ENCODE measurements at regions not wholly inside any gene's neighbourhood (a gene's known extent, or its start where the extent isn't known, plus 50 kb on each side); places are given as distances from the start of the nearest gene placed in this dataset.
A peak's percentile ranks its signal among the peaks of the same experiment; 100 is the strongest.
"Not testable (repeated sequence)": the region's sequence is repeated elsewhere in the genome, so short reads cannot be mapped to it uniquely, and the experiment has no call there.

DNA sequence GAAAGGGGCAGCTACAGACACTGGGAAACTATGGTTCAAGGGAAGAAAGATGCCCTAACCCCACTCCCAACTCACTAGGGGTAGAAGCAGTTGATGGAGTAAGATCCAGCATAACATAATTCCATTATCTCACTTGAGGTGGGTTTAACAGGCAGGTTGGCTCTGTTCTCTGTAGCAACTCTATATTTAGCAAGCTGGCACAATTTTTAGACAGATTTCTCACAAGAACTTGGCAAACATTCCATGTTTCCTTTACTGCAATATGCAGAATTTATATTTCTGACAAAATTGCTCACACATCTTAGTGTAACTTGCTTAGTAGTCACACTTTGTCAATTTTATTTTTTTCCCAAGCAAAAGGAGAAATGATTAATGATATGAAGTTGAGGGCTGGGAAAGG, 475.4 kb downstream of the RMST start:
- DNase-seq, result no peak

GRCh38 chr12:97939156-97939555, 476.6 kb downstream of the RMST start:
- no peak for DNase-seq

DNA sequence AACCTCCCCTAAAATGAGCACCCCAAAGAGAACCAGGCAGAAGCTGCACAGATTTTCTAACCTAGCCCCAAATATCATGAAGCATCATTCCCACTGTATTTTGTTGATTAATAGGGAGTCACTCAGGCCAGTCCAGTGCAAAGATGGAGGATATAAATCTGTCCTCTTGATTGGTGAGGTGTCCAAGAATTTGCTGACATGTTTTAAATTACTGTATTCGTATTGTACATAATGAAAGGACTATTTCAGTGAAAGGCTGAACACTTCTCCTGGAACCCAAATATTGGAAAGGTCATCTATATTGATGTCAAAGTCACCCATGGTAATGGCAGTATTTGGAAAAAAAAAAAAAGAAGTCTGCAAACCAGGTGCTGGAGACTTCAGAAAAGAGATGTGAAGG, 477.5 kb downstream of the RMST start:
- no peak for DNase-seq

DNA sequence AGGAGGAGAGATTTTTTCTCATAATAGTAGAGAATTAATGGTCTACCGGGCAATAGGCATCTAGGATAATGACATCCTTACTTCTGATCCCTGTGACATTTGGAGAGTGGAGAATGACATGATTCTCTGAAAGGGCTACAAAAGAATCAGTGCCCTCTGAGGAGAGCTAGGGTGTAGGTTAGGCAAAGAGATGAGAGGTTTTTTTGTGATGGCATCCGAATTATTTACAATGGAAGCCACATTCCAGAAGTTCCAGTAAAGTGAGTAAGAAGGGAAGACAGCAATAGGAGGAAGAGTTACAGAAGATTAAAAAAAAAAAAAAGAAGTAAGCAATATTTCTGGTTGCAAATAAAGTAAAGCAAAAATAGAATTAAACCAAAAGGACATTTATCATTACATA, 478.0 kb downstream of the RMST start:
- no peak for DNase-seq

- no peak for DNase-seq
Measured at GRCh38 chr12:97941686-97942354, 479.2 kb downstream of the RMST start.

GRCh38 chr12:97943359-97943758, 480.8 kb downstream of the RMST start:
- no peak for DNase-seq

- DNase-seq, result no peak
Measured at GRCh38 chr12:97944576-97944975, 482.0 kb downstream of the RMST start.

DNA sequence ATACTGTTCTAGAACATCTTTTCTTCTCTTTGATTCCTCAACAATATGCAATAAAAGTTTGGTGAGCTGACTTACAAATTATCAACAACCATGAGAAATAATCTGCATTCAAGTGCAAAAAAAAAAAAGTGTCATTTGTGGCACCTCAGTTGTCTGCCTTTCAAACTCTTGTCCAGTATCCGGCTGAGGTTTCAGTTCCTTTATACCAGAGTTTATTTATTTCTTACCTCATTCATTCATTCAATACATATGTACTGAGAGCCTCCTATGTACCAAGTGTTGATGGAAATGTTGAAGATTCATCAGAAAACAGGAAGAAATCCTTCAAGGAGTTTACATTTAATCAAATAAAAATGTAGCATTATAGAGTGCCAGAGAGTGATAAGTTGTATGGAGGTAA, 484.1 kb downstream of the RMST start:
- no peak for DNase-seq

DNA sequence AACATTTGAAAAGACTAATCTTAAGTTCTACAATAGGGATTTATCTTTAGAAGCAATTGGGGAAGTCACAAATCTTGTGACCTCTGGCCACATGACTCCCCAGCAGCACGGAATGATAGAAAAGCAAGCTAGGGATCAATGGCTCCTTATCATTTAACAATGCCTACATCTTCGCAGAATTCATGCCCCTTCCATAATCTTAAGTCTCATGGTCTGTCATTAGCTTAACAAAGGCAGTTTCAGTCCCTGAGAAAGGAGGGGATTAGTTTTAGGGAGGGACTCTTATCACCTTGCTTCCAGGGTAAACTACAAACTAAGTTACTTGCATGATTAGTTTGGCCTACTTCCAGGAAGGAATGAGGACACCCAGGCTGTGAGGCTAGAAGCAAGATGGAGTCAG, 486.0 kb downstream of the RMST start:
- no peak for DNase-seq

DNA sequence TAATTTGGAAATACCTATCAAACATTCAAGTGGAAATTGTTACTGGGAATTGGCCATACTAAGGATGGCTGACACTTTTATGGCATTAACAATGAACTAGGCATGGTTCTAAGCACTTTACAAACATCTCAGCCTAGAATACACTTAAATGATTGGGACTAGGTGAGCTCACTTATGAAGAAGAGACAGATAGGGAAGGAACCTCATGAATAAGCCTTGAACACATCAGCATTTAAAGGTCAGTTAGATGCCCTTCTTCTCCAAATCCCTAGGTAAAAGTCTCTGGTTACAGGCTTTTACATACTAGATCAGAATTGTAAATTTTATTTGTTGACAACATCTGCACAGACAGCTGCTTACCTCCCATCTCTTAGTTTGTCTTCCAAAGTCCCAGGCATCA, 488.6 kb downstream of the RMST start:
- no peak for DNase-seq

DNA sequence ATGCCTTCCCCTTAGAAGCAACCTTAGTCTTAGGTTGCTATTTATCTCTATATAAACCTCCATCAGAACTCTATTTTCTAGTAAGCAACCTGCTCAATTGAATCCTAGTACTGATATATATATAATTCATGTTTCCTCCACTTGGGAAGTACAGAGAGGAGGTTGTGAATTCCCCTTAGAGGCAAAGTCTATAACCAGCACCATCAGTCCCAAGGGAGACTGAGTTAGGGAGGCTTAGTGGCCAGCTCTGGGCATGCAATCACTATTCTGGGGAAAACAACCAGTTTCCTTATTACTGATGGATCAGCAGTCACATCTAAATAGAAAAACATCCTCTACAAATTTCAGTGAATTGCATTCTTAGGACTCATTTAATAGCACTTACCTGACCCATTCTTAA, 489.1 kb downstream of the RMST start:
- no peak for DNase-seq

- DNase-seq, result no peak
Measured at GRCh38 chr12:97957109-97957508, 494.5 kb downstream of the RMST start.

DNA sequence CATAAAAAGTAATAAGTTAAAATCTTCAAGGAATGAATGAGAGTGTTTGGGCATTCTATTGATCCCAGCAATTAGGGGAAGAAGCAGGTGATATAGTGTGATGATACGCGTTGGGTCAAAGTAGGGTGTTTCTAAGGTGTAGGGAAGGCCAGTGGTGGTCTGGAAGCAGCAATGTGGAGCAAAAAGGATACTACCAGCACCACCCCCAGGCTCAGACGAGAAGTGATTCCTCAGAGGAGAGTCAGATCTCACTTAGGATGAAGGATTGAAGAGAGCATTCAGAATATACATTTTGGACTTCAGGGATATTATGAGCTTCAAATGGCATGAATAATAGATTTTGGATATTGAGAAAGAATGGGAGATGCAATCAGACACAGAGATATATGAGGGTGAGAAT, 497.6 kb downstream of the RMST start:
- no peak for DNase-seq

GRCh38 chr12:97960741-97961608, 498.4 kb downstream of the RMST start:
- DNase-seq, result peak; percentile 50

- no peak for DNase-seq
Measured at GRCh38 chr12:97967831-97968230, 505.2 kb downstream of the RMST start.

DNA sequence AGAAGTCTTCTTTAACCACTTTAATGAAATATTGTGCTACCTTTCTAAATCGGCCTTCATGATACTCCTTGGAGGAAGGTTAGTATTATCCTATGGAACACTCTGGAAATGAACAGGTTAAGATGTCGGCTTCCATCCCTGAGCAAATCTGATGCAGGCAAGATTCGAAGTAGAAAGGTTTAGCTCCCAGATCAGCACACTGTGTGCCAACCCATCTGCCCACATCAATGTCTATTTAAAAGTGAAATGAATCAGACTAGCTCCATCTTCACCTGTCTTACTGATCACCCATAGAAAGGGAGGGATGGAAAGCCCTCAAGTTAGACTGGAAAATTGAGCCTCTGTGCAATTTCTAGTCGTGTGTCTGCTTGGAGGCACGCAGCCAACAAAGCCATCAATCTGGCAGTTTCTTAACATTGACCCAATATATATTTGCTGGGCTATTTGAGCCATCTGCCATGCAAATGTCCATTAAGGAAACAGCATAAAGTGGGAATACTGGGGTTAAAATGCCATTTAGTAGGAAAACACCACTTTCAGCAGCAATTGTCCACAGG, 506.1 kb downstream of the RMST start:
- no peak for DNase-seq

DNA sequence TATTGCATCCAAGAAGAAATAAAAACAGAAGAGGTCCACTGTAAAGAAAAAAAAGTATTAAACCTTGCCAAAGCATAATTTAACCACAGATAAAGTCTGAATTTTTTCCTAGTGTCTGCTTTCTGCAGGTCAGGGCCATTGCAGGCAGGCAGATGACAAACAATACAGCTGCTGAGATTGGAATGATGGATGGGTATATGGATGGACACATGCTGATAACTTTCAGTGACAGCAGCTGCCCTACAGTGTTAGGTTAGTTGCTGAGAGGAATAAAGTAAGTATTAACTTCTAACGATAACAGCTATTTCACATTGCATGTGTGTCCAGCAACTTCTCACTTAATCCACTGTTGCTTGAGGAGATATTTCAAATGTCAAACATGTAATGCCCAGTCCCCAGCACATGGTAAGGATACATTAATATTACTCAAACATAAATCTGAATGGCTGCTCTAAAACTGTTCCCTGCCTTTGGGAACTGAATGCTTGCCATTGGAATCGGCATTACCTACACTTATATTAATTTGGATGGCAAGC, 515.3 kb downstream of the RMST start:
- no peak for DNase-seq

DNA sequence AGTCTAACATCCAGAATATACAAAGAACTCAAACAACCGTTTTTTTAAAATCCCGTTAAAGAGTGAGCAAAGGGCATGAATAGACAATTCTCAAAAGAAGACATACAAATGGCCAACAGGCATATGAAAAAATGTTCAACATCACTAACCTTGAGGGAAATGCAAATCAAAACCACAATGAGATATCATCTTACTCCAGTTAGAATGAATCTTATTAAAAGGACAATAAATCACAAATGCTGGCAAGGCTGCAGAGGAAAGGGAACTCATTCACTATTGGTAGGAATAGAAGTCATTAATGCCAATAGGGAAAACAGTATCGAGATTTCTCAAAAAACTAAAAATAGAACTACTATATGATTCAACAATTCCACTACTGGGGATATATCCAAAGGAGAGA, 520.1 kb downstream of the RMST start:
- DNase-seq, result no peak

DNA sequence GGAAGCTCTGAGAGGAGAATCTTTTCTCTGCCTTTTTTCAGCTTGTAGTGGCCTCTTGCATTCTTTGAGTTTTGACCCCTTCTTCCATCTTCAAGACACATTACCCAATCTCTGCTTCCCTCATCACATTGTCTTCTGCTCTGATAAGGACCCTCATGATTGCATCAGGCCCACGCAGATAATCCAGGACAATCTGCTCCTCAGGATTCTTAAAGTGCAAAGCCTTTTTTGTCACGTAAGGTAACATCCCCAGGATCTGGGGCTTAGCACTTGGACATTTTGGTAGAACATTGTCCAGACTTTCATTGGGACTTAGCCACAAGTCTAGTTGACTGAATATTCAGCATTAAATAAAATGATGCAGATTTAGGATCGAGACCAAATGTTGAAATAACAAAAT, 521.2 kb downstream of the RMST start:
- no peak for DNase-seq

DNA sequence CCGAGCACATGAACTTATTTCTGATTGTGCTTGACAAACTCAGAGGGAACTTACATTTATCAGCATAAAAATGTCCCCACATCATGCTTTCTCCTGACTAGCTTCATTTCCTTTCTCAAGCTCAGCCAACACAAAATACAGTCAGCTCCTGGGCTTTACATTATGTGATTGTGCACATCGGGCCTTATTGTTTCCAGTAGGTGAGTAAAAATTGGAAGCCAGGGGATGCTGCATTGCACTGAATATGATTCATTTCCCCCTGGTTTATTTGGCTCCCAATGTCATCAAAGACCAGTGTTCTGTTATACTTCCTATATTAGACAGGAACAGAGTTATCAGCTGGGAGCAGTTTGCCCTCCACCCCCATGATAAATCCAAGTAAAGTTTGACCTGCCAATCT, 521.8 kb downstream of the RMST start:
- no peak for DNase-seq

- DNase-seq, result no peak
Measured at GRCh38 chr12:97984974-97985580, 522.5 kb downstream of the RMST start.

- DNase-seq, result no peak
Measured at GRCh38 chr12:97985834-97986233, 523.2 kb downstream of the RMST start.

GRCh38 chr12:97988588-97988987, 526.0 kb downstream of the RMST start:
- not testable (repeated sequence) for DNase-seq

All from hematopoietic multipotent progenitor cell treated with erythropoietin and hydrocortisone succinate and interleukin-3 and kit ligand, for 6 days (in vitro differentiated cells).